NB4 (cell line): ENCODE measurements at regions not wholly inside any gene's neighbourhood (a gene's known extent, or its start where the extent isn't known, plus 50 kb on each side); places are given as distances from the start of the nearest gene placed in this dataset.

Source experiments
- DNase-seq: peaks from one replicate; pipeline ENCODE4 v3.0.0; 2010; ENCODE audit warnings: low read depth
- H3K4me3 ChIP-seq: one replicate; pipeline ENCODE4 v1.5.1; 2011; ENCODE audit warnings: mild to moderate bottlenecking, low read depth, low read length, moderate library complexity
- CTCF ChIP-seq: IDR thresholded peaks from one replicate; pipeline ENCODE4 v1.5.1; 2012; ENCODE audit warnings: low read depth, low read length
- MAX ChIP-seq: IDR thresholded peaks from 2 replicates; pipeline ENCODE4 v1.6.1; 2011; ENCODE audit warnings: low read depth, low read length
- MYC ChIP-seq: IDR thresholded peaks from 2 replicates; pipeline ENCODE4 v1.6.1; 2011; ENCODE audit warnings: low read depth, low read length
- POLR2A ChIP-seq: IDR thresholded peaks from 2 replicates; pipeline ENCODE4 v1.6.1; 2011; ENCODE audit warnings: mild to moderate bottlenecking; ENCODE audit not compliant: insufficient read length; ENCODE audit errors: extremely low read depth

GRCh38 chr13:59584101-59584500, 579.6 kb downstream of the DIAPH3 start:
- TF ChIP-seq CTCF = no peak
- no peak for TF ChIP-seq POLR2A
- no peak for TF ChIP-seq MYC
- TF ChIP-seq MAX = no peak
- no peak for DNase-seq
- H3K4me3 ChIP-seq = no peak overlapping the region

DNA sequence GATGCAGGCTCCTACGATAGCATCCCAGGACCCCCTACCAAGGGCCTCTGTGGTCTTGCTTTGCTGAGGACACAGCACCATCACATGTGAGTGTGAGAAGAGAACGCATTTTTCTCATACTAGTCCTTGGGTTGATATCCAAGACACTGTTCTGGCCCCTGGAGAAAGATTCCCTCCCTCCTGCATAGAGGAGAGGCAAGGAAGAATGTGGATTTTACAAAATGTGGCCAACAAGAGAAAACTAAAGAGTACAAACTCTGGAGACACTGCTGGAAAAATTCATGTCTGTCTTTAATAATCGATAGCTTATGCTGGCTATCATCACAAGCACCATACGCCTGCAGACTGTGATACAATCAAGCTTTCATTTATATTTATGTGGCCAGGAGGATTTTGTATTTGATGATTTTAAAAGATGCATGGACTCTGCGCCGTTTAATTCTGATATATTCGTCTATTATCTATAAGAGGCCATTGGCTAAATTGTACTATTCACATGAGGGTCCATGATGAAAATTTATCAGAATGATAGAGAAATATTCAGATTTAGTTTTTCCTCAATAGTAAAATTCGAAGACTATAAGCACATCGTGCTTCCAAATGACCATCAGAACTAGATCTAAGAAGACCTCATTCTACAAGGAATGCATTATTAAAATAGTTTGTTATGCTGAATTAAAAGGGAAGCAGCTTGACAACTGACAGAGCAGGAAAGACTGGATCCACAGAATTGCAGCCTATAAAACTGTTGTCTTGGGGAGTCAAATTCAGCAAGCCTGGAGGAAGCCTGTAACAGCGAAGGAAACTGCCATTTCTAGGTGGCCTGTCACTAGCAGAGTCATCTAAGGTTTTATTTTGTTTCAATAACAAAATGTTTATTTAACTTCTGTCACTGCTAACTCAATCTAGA, 578.7 kb downstream of the DIAPH3 start:
- TF ChIP-seq CTCF = no peak
- TF ChIP-seq POLR2A = no peak
- TF ChIP-seq MAX = no peak
- TF ChIP-seq MYC = no peak
- DNase-seq = no peak
- H3K4me3 ChIP-seq = no peak overlapping the region

DNA sequence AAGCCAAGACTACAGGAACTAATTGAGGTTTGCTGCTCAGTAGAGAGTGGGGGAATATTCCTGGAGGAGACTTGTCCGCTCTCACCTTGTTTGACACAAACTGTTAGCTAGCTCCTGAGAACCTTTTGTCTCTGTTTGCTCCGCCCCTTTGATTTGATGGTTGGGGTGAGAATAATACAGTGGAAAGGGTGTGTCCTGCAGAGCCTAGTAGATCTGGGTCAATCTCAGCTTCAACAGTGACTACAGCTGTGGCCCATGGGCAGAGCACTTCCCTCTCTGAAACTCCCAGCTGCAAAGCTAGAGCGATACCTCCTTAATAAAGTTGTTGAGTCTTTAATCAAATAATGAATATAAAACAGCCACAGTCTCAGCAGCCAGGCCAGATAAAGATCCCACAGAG, 576.7 kb downstream of the DIAPH3 start:
- no peak for DNase-seq
- H3K4me3 ChIP-seq = no peak overlapping the region
- TF ChIP-seq CTCF (no peak), MAX (no peak), MYC (no peak), POLR2A (no peak)

- H3K4me3 ChIP-seq = no peak overlapping the region
- no peak for TF ChIP-seq CTCF
- TF ChIP-seq MYC = no peak
- no peak for TF ChIP-seq MAX
- no peak for TF ChIP-seq POLR2A
- DNase-seq = no peak
Observed at GRCh38 chr13:59587971-59588716, 575.6 kb downstream of the DIAPH3 start.

GRCh38 chr13:59588717-59589067, 575.0 kb downstream of the DIAPH3 start:
- TF ChIP-seq POLR2A = no peak
- no peak for TF ChIP-seq MAX
- no peak for TF ChIP-seq CTCF
- TF ChIP-seq MYC = no peak
- H3K4me3 ChIP-seq = no peak overlapping the region
- DNase-seq = no peak
